H1 (cell line): ENCODE measurements at regions not wholly inside any gene's neighbourhood (a gene's known extent, or its start where the extent isn't known, plus 50 kb on each side); places are given as distances from the start of the nearest gene placed in this dataset.

ENCODE experiments used
- CTCF ChIA-PET: fragments of 300-600 bp; sonication (Branson Sonifier 250); formaldehyde crosslinking; loops from one replicate; lab custom pipeline; 2021; ENCODE audit not compliant: partially characterized antibody; lab: Charles Lee
- POLR2A ChIA-PET: fragments of 300-600 bp; sonication (Branson Sonifier 250); formaldehyde crosslinking; loops from one replicate; lab custom pipeline; 2021; ENCODE audit warnings: inconsistent platforms; ENCODE audit not compliant: partially characterized antibody; lab: Charles Lee
- DNase-seq, 2 experiments: peaks; one replicate each; pipeline versions ENCODE4 v3.0.0 to v3.0.0-alpha.2; 2010 to 2022; ENCODE audit warnings: low spot score in 2 of 2, low read depth in 1 of 2, mixed read lengths in 1 of 2
- FAIRE-seq: peaks from 2 replicates; lab custom pipeline; 2011; peaks lifted over from hg19 to GRCh38; lab: Jason Lieb, UNC
- H2AFZ ChIP-seq: 2 replicates; pipeline ENCODE4 v1.8.1; 2012; ENCODE audit warnings: low read length, inconsistent platforms
- H2AK5ac ChIP-seq: 2 replicates; pipeline ENCODE4 v1.6.1; 2013; ENCODE audit warnings: low read depth, low read length
- H2BK120ac ChIP-seq: replicated peaks from 2 replicates; pipeline ENCODE3; 2013; ENCODE audit warnings: low read depth, low read length, inconsistent platforms
- H2BK12ac ChIP-seq: 2 replicates; pipeline ENCODE4 v1.6.1; 2013; ENCODE audit warnings: low read depth, low read length
- H2BK15ac ChIP-seq: 2 replicates; pipeline ENCODE4 v1.6.1; 2013; ENCODE audit warnings: low read length
- H2BK20ac ChIP-seq: 2 replicates; pipeline ENCODE4 v1.6.1; 2013; ENCODE audit warnings: low read length
- H2BK5ac ChIP-seq: 2 replicates; pipeline ENCODE4 v1.6.1; 2013; ENCODE audit warnings: low read depth, low read length
- H3K14ac ChIP-seq: 2 replicates; pipeline ENCODE4 v1.6.1; 2013; ENCODE audit warnings: inconsistent platforms; ENCODE audit not compliant: insufficient read length
- H3K18ac ChIP-seq: 2 replicates; pipeline ENCODE4 v1.6.1; 2013; ENCODE audit warnings: low read length; ENCODE audit errors: extremely low read depth
- H3K23ac ChIP-seq: 2 replicates; pipeline ENCODE4 v1.6.1; 2013; ENCODE audit warnings: inconsistent platforms; ENCODE audit not compliant: insufficient read length
- H3K23me2 ChIP-seq: 2 replicates; pipeline ENCODE4 v1.6.1; 2013; ENCODE audit warnings: low read depth, low read length
- H3K27ac ChIP-seq: 2 replicates; pipeline ENCODE4 v1.6.1; 2011; ENCODE audit warnings: low read depth, low read length, inconsistent platforms
- H3K27me3 ChIP-seq, 4 experiments: replicated peaks in 1 of 4; 1 replicate in 1 of 4; 2 replicates in 3 of 4; pipeline versions ENCODE4 v1.6.1 to v1.8.1; 2011 to 2013; ENCODE audit warnings: low read length in 3 of 4, mild to moderate bottlenecking in 3 of 4, inconsistent platforms in 2 of 4, mixed read lengths in 2 of 4, moderate library complexity in 1 of 4; ENCODE audit not compliant: control insufficient read depth in 3 of 4, insufficient read depth in 3 of 4; ENCODE audit errors: extremely low read depth in 1 of 4
- H3K36me3 ChIP-seq, 4 experiments: 2 replicates each; pipeline versions ENCODE4 v1.6.1 to v1.8.1; 2011 to 2013; ENCODE audit warnings: mild to moderate bottlenecking in 4 of 4, low read length in 3 of 4, moderate library complexity in 2 of 4, control low read depth in 1 of 4, inconsistent platforms in 1 of 4; ENCODE audit not compliant: insufficient read depth in 4 of 4, control insufficient read depth in 2 of 4
- H3K4ac ChIP-seq: replicated peaks from 2 replicates; pipeline ENCODE3; 2013; ENCODE audit warnings: low read length, low read depth, mixed read lengths, inconsistent platforms; ENCODE audit not compliant: insufficient read length
- H3K4me1 ChIP-seq, 4 experiments: replicated peaks in 1 of 4; 1 replicate in 1 of 4; 2 replicates in 3 of 4; pipeline versions ENCODE4 v1.6.1 to v1.8.1; 2011 to 2013; ENCODE audit warnings: low read length in 3 of 4, inconsistent platforms in 2 of 4, mixed read lengths in 1 of 4; ENCODE audit not compliant: insufficient read depth in 4 of 4, control insufficient read depth in 3 of 4
- H3K4me2 ChIP-seq, 2 experiments: 2 replicates each; pipeline versions ENCODE4 v1.6.1 to v1.8.1; 2011 to 2013; ENCODE audit warnings: low read depth in 2 of 2, low read length in 2 of 2, control low read depth in 1 of 2, inconsistent platforms in 1 of 2, mild to moderate bottlenecking in 1 of 2; ENCODE audit not compliant: insufficient read depth in 1 of 2
- H3K4me3 ChIP-seq, 4 experiments: fragments of 200-600, 300-600 bp in 1 of 4; sonication (generic), shearing (Covaris generic), sonication (Bioruptor Twin) in 1 of 4; 2 replicates each; pipeline versions ENCODE4 v1.5.1 to v1.8.1; 2011 to 2016; ENCODE audit warnings: low read length in 4 of 4, low read depth in 3 of 4, control low read depth in 2 of 4, inconsistent platforms in 2 of 4, mild to moderate bottlenecking in 2 of 4, mixed read lengths in 1 of 4, moderate library complexity in 1 of 4; ENCODE audit not compliant: insufficient read depth in 2 of 4; ENCODE audit errors: extremely low read depth in 1 of 4
- H3K56ac ChIP-seq: replicated peaks from 2 replicates; pipeline ENCODE3; 2013; ENCODE audit warnings: low read depth, mild to moderate bottlenecking, mixed read lengths, low read length, inconsistent platforms; ENCODE audit not compliant: insufficient read length
- H3K79me1 ChIP-seq: 2 replicates; pipeline ENCODE4 v1.6.1; 2013; ENCODE audit warnings: low read depth, low read length, control low read depth
- H3K79me2 ChIP-seq, 2 experiments: 2 replicates each; pipeline versions ENCODE4 v1.6.1 to v1.8.1; 2012 to 2013; ENCODE audit warnings: low read length in 2 of 2, mild to moderate bottlenecking in 2 of 2, inconsistent platforms in 1 of 2; ENCODE audit not compliant: insufficient read depth in 2 of 2, control insufficient read depth in 1 of 2
- H3K9ac ChIP-seq, 4 experiments: replicated peaks in 1 of 4; 1 replicate in 1 of 4; 2 replicates in 3 of 4; pipeline versions ENCODE4 v1.6.1 to v1.8.1; 2011 to 2013; ENCODE audit warnings: low read depth in 3 of 4, low read length in 3 of 4, control low read depth in 2 of 4, mild to moderate bottlenecking in 2 of 4, moderate library complexity in 2 of 4, inconsistent platforms in 1 of 4; ENCODE audit errors: extremely low read depth in 1 of 4
- H3K9me3 ChIP-seq, 2 experiments: 2 replicates each; pipeline versions ENCODE4 v1.6.1 to v1.8.1; 2012 to 2013; ENCODE audit warnings: mild to moderate bottlenecking in 2 of 2, moderate library complexity in 2 of 2, control low read depth in 1 of 2, inconsistent platforms in 1 of 2, low read depth in 1 of 2, low read length in 1 of 2, mixed read lengths in 1 of 2; ENCODE audit not compliant: insufficient read depth in 2 of 2
- H4K20me1 ChIP-seq, 2 experiments: replicated peaks in 1 of 2; 2 replicates each; pipeline versions ENCODE3 to v1.8.1; 2011 to 2013; ENCODE audit warnings: inconsistent platforms in 2 of 2, low read length in 2 of 2, mild to moderate bottlenecking in 1 of 2; ENCODE audit not compliant: insufficient read depth in 2 of 2, control insufficient read depth in 1 of 2
- H4K5ac ChIP-seq: 2 replicates; pipeline ENCODE4 v1.6.1; 2013; ENCODE audit warnings: low read length, low read depth, mixed read lengths, inconsistent platforms; ENCODE audit not compliant: insufficient read length
- H4K8ac ChIP-seq: 2 replicates; pipeline ENCODE4 v1.8.0; 2013; ENCODE audit warnings: mild to moderate bottlenecking, moderate library complexity, low read length, inconsistent platforms; ENCODE audit not compliant: insufficient read depth; ENCODE audit errors: extremely low read depth
- H4K91ac ChIP-seq: replicated peaks from 2 replicates; pipeline ENCODE3; 2013; ENCODE audit warnings: low read length, mixed read lengths, inconsistent platforms; ENCODE audit not compliant: insufficient read length
- BACH1 ChIP-seq: IDR thresholded peaks from 2 replicates; pipeline ENCODE4 v1.6.1; 2012; ENCODE audit warnings: low read length, improper control_type of control experiment
- BCL11A ChIP-seq, 2 experiments: IDR thresholded peaks; one replicate each; pipeline ENCODE4 v1.6.1; 2011; ENCODE audit warnings: low read depth in 2 of 2, low read length in 2 of 2, mild to moderate bottlenecking in 2 of 2
- CEBPB ChIP-seq: IDR thresholded peaks from 2 replicates; pipeline ENCODE4 v1.6.1; 2012; ENCODE audit warnings: low read depth, low read length
- CREB1 ChIP-seq: IDR thresholded peaks from 2 replicates; pipeline ENCODE4 v1.6.1; 2012; ENCODE audit warnings: inconsistent platforms
- CTCF ChIP-seq, 3 experiments: IDR thresholded peaks; 1 replicate in 2 of 3; 2 replicates in 1 of 3; pipeline versions ENCODE4 v1.5.1 to v1.6.1; 2011; ENCODE audit warnings: low read length in 3 of 3, mild to moderate bottlenecking in 3 of 3, inconsistent platforms in 2 of 3, low read depth in 1 of 3, moderate library complexity in 1 of 3; ENCODE audit not compliant: insufficient read depth in 1 of 3; ENCODE audit errors: control extremely low read depth in 1 of 3
- HDAC6 ChIP-seq: IDR thresholded peaks from one replicate; pipeline ENCODE4 v1.7.1; 2012; ENCODE audit warnings: low read depth, mild to moderate bottlenecking, inconsistent platforms, low read length, moderate library complexity
- MAX ChIP-seq: IDR thresholded peaks from 2 replicates; pipeline ENCODE4 v1.6.1; 2012; ENCODE audit warnings: inconsistent platforms
- RAD21 ChIP-seq, 2 experiments: IDR thresholded peaks in 1 of 2; conservative IDR thresholded peaks in 1 of 2; 2 replicates each; pipeline ENCODE4 v1.6.1; 2011; ENCODE audit warnings: low read depth in 2 of 2, low read length in 2 of 2, improper control_type of control experiment in 1 of 2, inconsistent platforms in 1 of 2, mild to moderate bottlenecking in 1 of 2, moderate library complexity in 1 of 2
- RFX5 ChIP-seq: IDR thresholded peaks from 2 replicates; pipeline ENCODE4 v1.6.1; 2011; ENCODE audit warnings: low read depth, low read length, improper control_type of control experiment, borderline replicate concordance
- SUZ12 ChIP-seq: fragments of 200-600 bp; sonication (generic); IDR thresholded peaks from 2 replicates; pipeline ENCODE4 v1.6.1; 2012; ENCODE audit warnings: mild to moderate bottlenecking, inconsistent platforms, low read length, moderate library complexity, mixed read lengths
- WGBS, 2 experiments: shearing (Covaris generic) in 1 of 2; methylation state at CpG; one replicate each; pipeline versions ENCODE4 v1.1.6 to v1.1.7; 2013 to 2015; ENCODE audit warnings: low lambda C conversion rate in 2 of 2, mixed read lengths in 2 of 2, inconsistent platforms in 1 of 2, low coverage in 1 of 2, missing lambda C conversion rate in 1 of 2; ENCODE audit not compliant: insufficient replicate concordance in 2 of 2, insufficient coverage in 1 of 2, insufficient read length in 1 of 2; ENCODE audit errors: extremely low coverage in 1 of 2, missing lambda C conversion rate in 1 of 2; 5-methylcytosine and 5-hydroxymethylcytosine counted together

GRCh38 chr4:189202182-189202868, 738.3 kb upstream of the FRG1 start:
- H3K4me1 ChIP-seq: peaks cover 0 to 2% (median 0%) of the 10 kb centered on the region in 4 experiments; a peak in 2 of 7 replicates
- TF ChIP-seq RFX5 (no peak), RAD21 (IDR thresholded peaks at IDR 0.05 in 1 of 2, conservative IDR thresholded peaks at IDR 0.05 in 1 of 2; ENCODE audit: low read depth in 2 of 2, low read length in 2 of 2) (peak; percentile 98 to 99), SUZ12 (no peak), BCL11A (IDR thresholded peaks at IDR 0.05; ENCODE audit: low read depth in 2 of 2, low read length in 2 of 2) (no peak), CREB1 (no peak), BACH1 (peak; percentile 25; the same call in 1 of the 2 replicates), CEBPB (0 out of 2 replicates have a peak, but pooled peaks have one; percentile 1), HDAC6 (no peak), CTCF (IDR thresholded peaks at IDR 0.05; ENCODE audit: control extremely low read depth in 1 of 3, insufficient read depth in 1 of 3, low read depth in 1 of 3, low read length in 3 of 3) (peak; percentile 74 to 90 (median 86)), MAX (peak; percentile 74)
- no peaks in the 10 kb centered on the region for H3K23me2 ChIP-seq
- H3K36me3 ChIP-seq: no peaks in the 10 kb centered on the region
- H2BK15ac ChIP-seq: no peak overlapping the region
- H3K23ac ChIP-seq: no peak overlapping the region
- H3K9me3 ChIP-seq: no peaks in the 10 kb centered on the region
- no peak overlapping the region for H3K4ac ChIP-seq
- 20% methylated on average over 16 of the region's 16 CpGs; no CpG with 5 or more reads in 1 of the 2 experiments for WGBS, 2 experiments
- H3K27ac ChIP-seq: no peak overlapping the region
- CTCF ChIA-PET: interaction anchor here (0.6 to 3.6 kb wide), 50 partner anchors 9 to 1121 kb away, joined by 3 to 32 read pairs (median 4); no protein-coding TSS in a partner anchor
- peak; percentile 95 for FAIRE-seq
- H3K14ac ChIP-seq: no peak overlapping the region
- H3K79me2 ChIP-seq: no peaks in the 10 kb centered on the region
- H2BK120ac ChIP-seq: no peak overlapping the region
- no peak overlapping the region for H3K18ac ChIP-seq
- H2BK12ac ChIP-seq: peak overlapping the region; percentile 32; the same call in 1 of the 2 replicates
- H3K27me3 ChIP-seq: no peaks in the 10 kb centered on the region
- H3K9ac ChIP-seq: no peak overlapping the region
- H4K8ac ChIP-seq: no peak overlapping the region
- no peak overlapping the region for H3K4me2 ChIP-seq
- H4K20me1 ChIP-seq: no peaks in the 10 kb centered on the region
- peak overlapping the region; percentile 16 for H4K5ac ChIP-seq
- peak overlapping the region; percentile 73; the same call in 1 of the 2 replicates for H2AFZ ChIP-seq
- peak in 1 of 2 experiments; percentile 72 for DNase-seq
- H3K56ac ChIP-seq: no peak overlapping the region
- H2BK20ac ChIP-seq: no peak overlapping the region
- H3K79me1 ChIP-seq: no peaks in the 10 kb centered on the region
- peak overlapping the region; percentile 26 for H4K91ac ChIP-seq
- no peak overlapping the region for H3K4me3 ChIP-seq
- no peak overlapping the region; the same call in 1 of the 2 replicates for H2BK5ac ChIP-seq
- POLR2A ChIA-PET: no interaction called here
- H2AK5ac ChIP-seq: no peak overlapping the region
